HCT116 (cell line): ENCODE measurements at regions not wholly inside any gene's neighbourhood (a gene's known extent, or its start where the extent isn't known, plus 50 kb on each side); places are given as distances from the start of the nearest gene placed in this dataset.

Source experiments
- CEBPB ChIP-seq: IDR thresholded peaks from 2 replicates; pipeline ENCODE4 v1.6.1; 2012; ENCODE audit warnings: low read depth
- CTCF ChIP-seq, 3 experiments: fragments of 200-600 bp in 1 of 3; sonication (generic) in 1 of 3; IDR thresholded peaks in 2 of 3; conservative IDR thresholded peaks in 1 of 3; 2 replicates each; pipeline ENCODE4 v1.5.1; 2012 to 2017; ENCODE audit warnings: low read depth in 2 of 3, low read length in 2 of 3, antibody characterized with exemption in 1 of 3, borderline replicate concordance in 1 of 3, control low read depth in 1 of 3, mild to moderate bottlenecking in 1 of 3, mixed read lengths in 1 of 3, mixed run types in 1 of 3, moderate library complexity in 1 of 3; ENCODE audit not compliant: insufficient read depth in 1 of 3
- JUND ChIP-seq: IDR thresholded peaks from 2 replicates; pipeline ENCODE4 v1.6.1; 2012

GRCh38 chr21:28489162-28489561 lies 503.5 kb downstream of the LTN1 start:
- no peak for TF ChIP-seq CEBPB
- no peak for TF ChIP-seq JUND
- TF ChIP-seq CTCF (IDR thresholded peaks at IDR 0.05 in 2 of 3, conservative IDR thresholded peaks at IDR 0.05 in 1 of 3; ENCODE audit: borderline replicate concordance in 1 of 3, insufficient read depth in 1 of 3, low read depth in 2 of 3, low read length in 2 of 3) = no peak
